SK-N-SH (cell line): ENCODE measurements at regions not wholly inside any gene's neighbourhood (a gene's known extent, or its start where the extent isn't known, plus 50 kb on each side); places are given as distances from the start of the nearest gene placed in this dataset.

Source experiments
- CTCF ChIA-PET: fragments of 300-600, 350-600 bp; formaldehyde crosslinking; extraction: SDS; loops from one replicate; lab custom pipeline; 2021; lab: Yijun Ruan, JAX
- POLR2A ChIA-PET: fragments of 350-600 bp; sonication (Branson Sonifier 250); formaldehyde crosslinking; extraction: SDS; loops from one replicate; lab custom pipeline; 2020; ENCODE audit warnings: antibody characterized with exemption, inconsistent platforms; lab: Yijun Ruan, JAX
- DNase-seq: peaks from one replicate; pipeline ENCODE4 v3.0.0; 2012
- H2AFZ ChIP-seq: fragments of 200-600 bp; sonication (generic); 2 replicates; pipeline ENCODE4 v1.8.1; 2016; ENCODE audit warnings: antibody characterized with exemption, mild to moderate bottlenecking, low read depth
- H3F3A ChIP-seq: fragments of 200-600 bp; sonication (generic); replicated peaks from 2 replicates; pipeline ENCODE3; 2016; ENCODE audit warnings: antibody characterized with exemption, mild to moderate bottlenecking; ENCODE audit not compliant: insufficient read depth
- H3K27ac ChIP-seq, 2 experiments: fragments of 200-500 bp in 1 of 2; fragments of 200-600 bp in 1 of 2; sonication (Bioruptor generic) in 1 of 2; sonication (generic), shearing (Covaris generic) in 1 of 2; 2 replicates each; pipeline versions ENCODE4 v1.5.1 to v1.6.1; 2014 to 2016; ENCODE audit warnings: low read depth in 2 of 2, inconsistent platforms in 1 of 2, low read length in 1 of 2, mild to moderate bottlenecking in 1 of 2, mixed read lengths in 1 of 2
- H3K27me3 ChIP-seq: fragments of 200-600 bp; sonication (generic), shearing (Covaris generic); 2 replicates; pipeline ENCODE4 v1.6.1; 2016; ENCODE audit warnings: mixed run types; ENCODE audit not compliant: insufficient read depth
- H3K36me3 ChIP-seq, 2 experiments: fragments of 200-500 bp in 1 of 2; fragments of 200-600 bp in 1 of 2; sonication (Bioruptor generic) in 1 of 2; sonication (generic) in 1 of 2; replicated peaks in 1 of 2; 2 replicates each; pipeline versions ENCODE3 to v1.5.1; 2014 to 2016; ENCODE audit warnings: low read length in 1 of 2, mild to moderate bottlenecking in 1 of 2; ENCODE audit not compliant: insufficient read depth in 2 of 2, control insufficient read depth in 1 of 2
- H3K4me1 ChIP-seq, 2 experiments: fragments of 200-500 bp in 1 of 2; fragments of 200-600 bp in 1 of 2; sonication (Bioruptor generic) in 1 of 2; sonication (generic), shearing (Covaris generic) in 1 of 2; 2 replicates each; pipeline versions ENCODE4 v1.5.1 to v1.6.1; 2014 to 2016; ENCODE audit warnings: low read depth in 1 of 2, low read length in 1 of 2, mixed run types in 1 of 2; ENCODE audit not compliant: insufficient read depth in 2 of 2, control insufficient read depth in 1 of 2
- H3K4me2 ChIP-seq: fragments of 200-600 bp; sonication (generic), shearing (Covaris generic); 2 replicates; pipeline ENCODE4 v1.6.1; 2017; ENCODE audit warnings: mixed run types
- H3K4me3 ChIP-seq, 2 experiments: fragments of 200-500 bp in 1 of 2; fragments of 200-600 bp in 1 of 2; sonication (Bioruptor generic) in 1 of 2; sonication (generic), shearing (Covaris generic) in 1 of 2; 2 replicates each; pipeline versions ENCODE4 v1.5.1 to v1.8.1; 2014 to 2016; ENCODE audit warnings: low read depth in 2 of 2, inconsistent platforms in 1 of 2, low read length in 1 of 2, mild to moderate bottlenecking in 1 of 2, mixed read lengths in 1 of 2, moderate library complexity in 1 of 2
- H3K79me2 ChIP-seq: fragments of 200-600 bp; sonication (generic); 2 replicates; pipeline ENCODE4 v1.8.1; 2017; ENCODE audit warnings: mild to moderate bottlenecking; ENCODE audit not compliant: insufficient read depth
- H3K9ac ChIP-seq: fragments of 200-600 bp; sonication (generic); 2 replicates; pipeline ENCODE4 v1.6.1; 2017; ENCODE audit warnings: mixed run types
- H3K9me2 ChIP-seq: fragments of 200-600 bp; sonication (generic); 2 replicates; pipeline ENCODE4 v1.6.1; 2017; ENCODE audit warnings: mixed run types
- H3K9me3 ChIP-seq: fragments of 200-600 bp; sonication (generic); 2 replicates; pipeline ENCODE4 v1.6.1; 2017; ENCODE audit warnings: mixed run types, mild to moderate bottlenecking, moderate library complexity
- H4K20me1 ChIP-seq: fragments of 200-600 bp; sonication (generic); 2 replicates; pipeline ENCODE4 v1.6.1; 2017; ENCODE audit warnings: mild to moderate bottlenecking, mixed run types; ENCODE audit not compliant: insufficient read depth
- CTCF ChIP-seq: fragments of 200-600 bp; sonication (generic); IDR thresholded peaks from 2 replicates; pipeline ENCODE4 v1.6.1; 2017; ENCODE audit warnings: antibody characterized with exemption, mild to moderate bottlenecking, moderate library complexity
- EP300 ChIP-seq, 2 experiments: IDR thresholded peaks; 2 replicates each; pipeline versions ENCODE4 v1.4.0 to v1.6.1; 2012; ENCODE audit warnings: borderline replicate concordance in 1 of 2, low read depth in 1 of 2, low read length in 1 of 2
- EZH2phosphoT487 ChIP-seq: fragments of 200-600 bp; sonication (generic); IDR thresholded peaks from 2 replicates; pipeline ENCODE4 v1.6.1; 2017; ENCODE audit warnings: low read depth, mixed run types, mild to moderate bottlenecking, antibody characterized with exemption, moderate library complexity, borderline replicate concordance
- FOSL2 ChIP-seq: IDR thresholded peaks from 2 replicates; pipeline ENCODE4 v1.4.0; 2012; ENCODE audit warnings: low read depth, mild to moderate bottlenecking, moderate library complexity, borderline replicate concordance
- FOXJ3 ChIP-seq: sonication (generic); formaldehyde crosslinking; IDR thresholded peaks from 2 replicates; pipeline ENCODE4 v1.5.1; 2020; ENCODE audit warnings: mild to moderate bottlenecking, missing genetic modification reagents
- FOXM1 ChIP-seq: IDR thresholded peaks from 2 replicates; pipeline ENCODE4 v1.4.0; 2012; ENCODE audit warnings: low read depth, mild to moderate bottlenecking
- GABPA ChIP-seq: IDR thresholded peaks from 2 replicates; pipeline ENCODE4 v1.4.0; 2012; ENCODE audit warnings: low read depth, mild to moderate bottlenecking
- GATA2 ChIP-seq: sonication (generic); formaldehyde crosslinking; IDR thresholded peaks from 2 replicates; pipeline ENCODE4 v1.5.0; 2020; ENCODE audit warnings: mild to moderate bottlenecking, missing genetic modification reagents
- IRF3 ChIP-seq: fragments of 150-350 bp; IDR thresholded peaks from 2 replicates; pipeline ENCODE4 v1.6.1; 2016; ENCODE audit warnings: mild to moderate bottlenecking, low read depth, low read length
- PBX3 ChIP-seq: IDR thresholded peaks from 2 replicates; pipeline ENCODE4; 2012
- POLR2AphosphoS5 ChIP-seq: IDR thresholded peaks from 2 replicates; pipeline ENCODE4 v1.6.1; 2012; ENCODE audit warnings: low read depth, low read length
- RAD21 ChIP-seq: IDR thresholded peaks from 2 replicates; pipeline ENCODE4 v1.6.1; 2012; ENCODE audit warnings: mild to moderate bottlenecking, low read length
- REST ChIP-seq: IDR thresholded peaks from 2 replicates; pipeline ENCODE4 v1.6.1; 2012; ENCODE audit warnings: mild to moderate bottlenecking, low read depth, low read length, moderate library complexity
- SIN3A ChIP-seq: IDR thresholded peaks from 2 replicates; pipeline ENCODE4 v1.6.1; 2012; ENCODE audit warnings: low read depth, mild to moderate bottlenecking, low read length, moderate library complexity, borderline replicate concordance
- USF1 ChIP-seq: IDR thresholded peaks from 2 replicates; pipeline ENCODE4 v1.4.0; 2012; ENCODE audit warnings: low read depth, borderline replicate concordance
- WGBS: methylation state at CpG from one replicate; pipeline ENCODE4 v1.1.6; 2017; ENCODE audit warnings: low lambda C conversion rate; 5-methylcytosine and 5-hydroxymethylcytosine counted together

GRCh38 chr7:89761173-89761572, 393.1 kb upstream of the STEAP1 start:
- ChIA-PET POLR2A (no interaction called here), CTCF (no interaction called here)
- Histone ChIP-seq H3F3A (no peaks in the 10 kb centered on the region), H3K9me2 (peaks cover 3% of the 10 kb centered on the region; the same call in 1 of the 2 replicates), H2AFZ (no peak overlapping the region), H3K9ac (no peak overlapping the region), H3K4me2 (no peak overlapping the region), H3K9me3 (no peaks in the 10 kb centered on the region), H3K79me2 (no peaks in the 10 kb centered on the region), H3K4me3 (no peak overlapping the region), H3K27me3 (no peaks in the 10 kb centered on the region), H3K27ac (no peak overlapping the region), H4K20me1 (no peaks in the 10 kb centered on the region), H3K4me1 (no peaks in the 10 kb centered on the region), H3K36me3 (no peaks in the 10 kb centered on the region)
- DNase-seq = no peak
- TF ChIP-seq IRF3 (no peak), GATA2 (CRISPR knock-in tag) (no peak), FOSL2 (no peak), EP300 (IDR thresholded peaks at IDR 0.05; ENCODE audit: borderline replicate concordance in 1 of 2, low read depth in 1 of 2, low read length in 1 of 2) (no peak), CTCF (no peak), GABPA (no peak), POLR2AphosphoS5 (no peak), PBX3 (no peak), FOXJ3 (CRISPR knock-in tag) (no peak), FOXM1 (no peak), EZH2phosphoT487 (no peak), RAD21 (no peak), SIN3A (no peak), REST (no peak), USF1 (no peak)
- WGBS = 0% methylated on average over 1 of the region's 1 CpG
